ENCODE measurements at regions not wholly inside any gene's neighbourhood (a gene's known extent, or its start where the extent isn't known, plus 50 kb on each side); places are given as distances from the start of the nearest gene placed in this dataset.
"Not testable (repeated sequence)": the region's sequence is repeated elsewhere in the genome, so short reads cannot be mapped to it uniquely, and the experiment has no call there.

GRCh38 chr4:81375745-81376144 is 96.0 kb downstream of the RASGEF1B start:
- DNase-seq (ENCODE audit: low read depth): no peak

- DNase-seq (ENCODE audit: low read depth): no peak
These were observed 101.8 kb downstream of the RASGEF1B start for GRCh38 chr4:81369886-81370285.

GRCh38 chr4:81366779-81367178 is 104.9 kb downstream of the RASGEF1B start:
- DNase-seq (ENCODE audit: low read depth): no peak

- no peak for DNase-seq (ENCODE audit: low read depth)
These were observed 111.0 kb downstream of the RASGEF1B start for GRCh38 chr4:81360737-81361136.

GRCh38 chr4:81359207-81359606 is 112.5 kb downstream of the RASGEF1B start:
- no peak for DNase-seq (ENCODE audit: low read depth)

- no peak for DNase-seq (ENCODE audit: low read depth)
These were observed 113.6 kb downstream of the RASGEF1B start for GRCh38 chr4:81358154-81358553.

GRCh38 chr4:81356621-81357020 is 115.1 kb downstream of the RASGEF1B start:
- DNase-seq (ENCODE audit: low read depth): peak; percentile 9

GRCh38 chr4:81355136-81355535 is 116.6 kb downstream of the RASGEF1B start:
- no peak for DNase-seq (ENCODE audit: low read depth)

- no peak for DNase-seq (ENCODE audit: low read depth)
These were observed 117.8 kb downstream of the RASGEF1B start for GRCh38 chr4:81353861-81354260.

- DNase-seq (ENCODE audit: low read depth): peak; percentile 26
These were observed 119.3 kb downstream of the RASGEF1B start for GRCh38 chr4:81352446-81352835.

GRCh38 chr4:81351654-81352445 is 119.9 kb downstream of the RASGEF1B start:
- peak; percentile 63 for DNase-seq (ENCODE audit: low read depth)

- no peak for DNase-seq (ENCODE audit: low read depth)
These were observed 121.7 kb downstream of the RASGEF1B start for GRCh38 chr4:81350040-81350439.

GRCh38 chr4:81348778-81349094 is 123.0 kb downstream of the RASGEF1B start:
- no peak for DNase-seq (ENCODE audit: low read depth)

- no peak for DNase-seq (ENCODE audit: low read depth)
These were observed 123.5 kb downstream of the RASGEF1B start for GRCh38 chr4:81348086-81348777.

GRCh38 chr4:81346719-81347118 is 125.0 kb downstream of the RASGEF1B start:
- DNase-seq (ENCODE audit: low read depth): no peak

GRCh38 chr4:81343536-81343935 is 128.2 kb downstream of the RASGEF1B start:
- no peak for DNase-seq (ENCODE audit: low read depth)

- no peak for DNase-seq (ENCODE audit: low read depth)
These were observed 128.0 kb upstream of the PRKG2 start for GRCh38 chr4:81343046-81343445.

GRCh38 chr4:81337211-81337610 is 122.2 kb upstream of the PRKG2 start:
- DNase-seq (ENCODE audit: low read depth): no peak

- peak; percentile 29 for DNase-seq (ENCODE audit: low read depth)
These were observed 120.3 kb upstream of the PRKG2 start for GRCh38 chr4:81335122-81335912.

- DNase-seq (ENCODE audit: low read depth): no peak
These were observed 115.0 kb upstream of the PRKG2 start for GRCh38 chr4:81330018-81330417.

GRCh38 chr4:81326581-81326980 is 111.6 kb upstream of the PRKG2 start:
- no peak for DNase-seq (ENCODE audit: low read depth)

GRCh38 chr4:81324594-81324993 is 109.6 kb upstream of the PRKG2 start:
- DNase-seq (ENCODE audit: low read depth): not testable (repeated sequence)

- no peak for DNase-seq (ENCODE audit: low read depth)
These were observed 104.6 kb upstream of the PRKG2 start for GRCh38 chr4:81319657-81320056.

Data from EH (cell line).